Prostate gland (tissue), 2 donors: ENCODE measurements at regions not wholly inside any gene's neighbourhood (a gene's known extent, or its start where the extent isn't known, plus 50 kb on each side); places are given as distances from the start of the nearest gene placed in this dataset.

Experiments used
- CTCF ChIP-seq, 4 experiments: fragments of 200-600 bp in 2 of 4; fragments of 450-650 bp in 2 of 4; sonication (generic) in 2 of 4; IDR thresholded peaks; 1 replicate in 3 of 4; 2 replicates in 1 of 4; pipeline ENCODE4 v1.5.1; 2016 to 2019; ENCODE audit warnings: antibody characterized with exemption in 4 of 4, mild to moderate bottlenecking in 2 of 4, moderate library complexity in 2 of 4
- POLR2AphosphoS5 ChIP-seq: sonication (generic); formaldehyde crosslinking; IDR thresholded peaks from one replicate; pipeline ENCODE4 v1.6.1; 2017; ENCODE audit warnings: antibody characterized with exemption

GRCh38 chr14:42014301-42014700, 407.6 kb downstream of the LRFN5 start:
- TF ChIP-seq POLR2AphosphoS5 (no peak), CTCF (IDR thresholded peaks at IDR 0.05) (no peak)
